DND-41 (cell line): ENCODE measurements at regions not wholly inside any gene's neighbourhood (a gene's known extent, or its start where the extent isn't known, plus 50 kb on each side); places are given as distances from the start of the nearest gene placed in this dataset.
A peak's percentile ranks its signal among the peaks of the same experiment; 100 is the strongest.

Experiments used
- CTCF ChIP-seq: IDR thresholded peaks from 2 replicates; pipeline ENCODE4 v1.5.1; 2012; ENCODE audit warnings: borderline replicate concordance, low read length, moderate library complexity, mild to moderate bottlenecking; ENCODE audit not compliant: poor library complexity, severe bottlenecking; ENCODE audit errors: extremely low read depth
- EZH2 ChIP-seq: IDR thresholded peaks from 3 replicates; pipeline ENCODE4 v1.6.1; 2012; ENCODE audit warnings: borderline replicate concordance, low read depth, mild to moderate bottlenecking, moderate library complexity, low read length, inconsistent platforms; ENCODE audit not compliant: severe bottlenecking

- TF ChIP-seq CTCF (peak; percentile 30), EZH2 (no peak)
These were observed 235.7 kb downstream of the PMP22 start for GRCh38 chr17:15029469-15029868.
